Sigmoid colon (tissue), 6 donors: ENCODE measurements at regions not wholly inside any gene's neighbourhood (a gene's known extent, or its start where the extent isn't known, plus 50 kb on each side); places are given as distances from the start of the nearest gene placed in this dataset.
A peak's percentile ranks its signal among the peaks of the same experiment; 100 is the strongest.

Experiments used
- DNase-seq: peaks from one replicate; pipeline ENCODE4 v3.0.0-alpha.2; 2019
- H3K27ac ChIP-seq, 4 donors: fragments of 200-600 bp; sonication (generic); one replicate each; pipeline ENCODE4 v1.5.1; 2016 to 2019; ENCODE audit warnings: mild to moderate bottlenecking in 1 of 4
- H3K27me3 ChIP-seq, 3 donors: fragments of 200-600 bp; sonication (generic); one replicate each; pipeline ENCODE4 v1.5.1; 2019; ENCODE audit warnings: mild to moderate bottlenecking in 1 of 3
- H3K36me3 ChIP-seq, 4 donors: fragments of 200-600 bp; sonication (generic); one replicate each; pipeline ENCODE4 v1.5.1; 2016 to 2019
- H3K4me1 ChIP-seq, 4 donors: fragments of 200-600 bp; sonication (generic); one replicate each; pipeline ENCODE4 v1.5.1; 2017 to 2019
- H3K4me3 ChIP-seq, 4 donors: fragments of 200-600 bp; sonication (generic); one replicate each; pipeline ENCODE4 v1.5.1; 2017 to 2019; ENCODE audit warnings: mild to moderate bottlenecking in 2 of 4, moderate library complexity in 1 of 4
- H3K9me3 ChIP-seq, 4 donors: fragments of 200-600 bp in 3 of 4; sonication (generic) in 3 of 4; one replicate each; pipeline versions ENCODE4 v1.5.1 to v1.6.1; 2013 to 2019
- EP300 ChIP-seq, 4 donors: sonication (generic); formaldehyde crosslinking; IDR thresholded peaks; one replicate each; pipeline ENCODE4 v1.6.1; 2017; ENCODE audit warnings: antibody characterized with exemption in 4 of 4
- POLR2A ChIP-seq, 2 donors: fragments of 450-650 bp; IDR thresholded peaks; one replicate each; pipeline ENCODE4 v1.6.1; 2016; ENCODE audit warnings: antibody characterized with exemption in 2 of 2, mild to moderate bottlenecking in 2 of 2, moderate library complexity in 2 of 2
- POLR2AphosphoS5 ChIP-seq, 4 donors: sonication (generic); formaldehyde crosslinking; IDR thresholded peaks; one replicate each; pipeline ENCODE4 v1.6.1; 2017; ENCODE audit warnings: antibody characterized with exemption in 4 of 4
- WGBS, 2 donors: extraction: QIAGEN DNeasy Blood & Tissue Kit; methylation state at CpG; one replicate each; pipeline ENCODE4 v1.1.7; 2013; 5-methylcytosine and 5-hydroxymethylcytosine counted together
- intact Hi-C: fragments of 100-400 bp; cut with DNase I; formaldehyde crosslinking; loops from one replicate; pipeline ENCODE4 v1.15.1; 2023
- TF ChIP-seq, protein P1 (sequence below), 4 experiments: fragments of 450-650 bp in 3 of 4; fragments of 200-600 bp in 1 of 4; IDR thresholded peaks; one replicate each; pipeline ENCODE4 v1.5.1; 2016 to 2019; ENCODE audit warnings: antibody characterized with exemption in 4 of 4, mild to moderate bottlenecking in 3 of 4, moderate library complexity in 2 of 4
- donor health status: healthy with polysubstance abuse.
- donor health status: healthy.

DNA sequence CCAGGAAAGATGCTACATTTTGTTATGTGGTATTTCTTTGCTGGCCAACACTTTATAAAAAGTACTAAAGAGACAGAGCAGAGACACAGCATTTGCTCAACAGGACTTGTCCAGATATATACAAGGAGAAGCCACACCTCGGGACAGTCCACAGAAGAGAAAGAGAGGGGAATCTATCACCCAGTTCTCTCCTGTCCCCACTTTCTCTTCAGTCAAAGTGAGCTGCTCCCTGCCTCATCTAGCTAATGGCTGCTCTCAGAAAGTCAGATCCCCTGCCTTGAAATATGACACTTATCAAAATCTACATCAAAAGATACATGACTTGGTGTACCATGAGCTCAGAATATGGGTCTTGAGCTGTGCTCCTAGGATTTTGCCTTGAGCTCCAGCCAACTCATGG lies 86.7 kb upstream of the SPDL1 start:
- H3K4me1 ChIP-seq = peaks cover 0 to 16% (median 12%) of the 10 kb centered on the region in 4 donors
- H3K4me3 ChIP-seq = no peak overlapping the region
- no peaks in the 10 kb centered on the region for H3K9me3 ChIP-seq
- TF ChIP-seq EP300 (IDR thresholded peaks at IDR 0.05) (no peak), POLR2AphosphoS5 (IDR thresholded peaks at IDR 0.05) (no peak), POLR2A (IDR thresholded peaks at IDR 0.05) (no peak)
- TF ChIP-seq, protein P1, sequence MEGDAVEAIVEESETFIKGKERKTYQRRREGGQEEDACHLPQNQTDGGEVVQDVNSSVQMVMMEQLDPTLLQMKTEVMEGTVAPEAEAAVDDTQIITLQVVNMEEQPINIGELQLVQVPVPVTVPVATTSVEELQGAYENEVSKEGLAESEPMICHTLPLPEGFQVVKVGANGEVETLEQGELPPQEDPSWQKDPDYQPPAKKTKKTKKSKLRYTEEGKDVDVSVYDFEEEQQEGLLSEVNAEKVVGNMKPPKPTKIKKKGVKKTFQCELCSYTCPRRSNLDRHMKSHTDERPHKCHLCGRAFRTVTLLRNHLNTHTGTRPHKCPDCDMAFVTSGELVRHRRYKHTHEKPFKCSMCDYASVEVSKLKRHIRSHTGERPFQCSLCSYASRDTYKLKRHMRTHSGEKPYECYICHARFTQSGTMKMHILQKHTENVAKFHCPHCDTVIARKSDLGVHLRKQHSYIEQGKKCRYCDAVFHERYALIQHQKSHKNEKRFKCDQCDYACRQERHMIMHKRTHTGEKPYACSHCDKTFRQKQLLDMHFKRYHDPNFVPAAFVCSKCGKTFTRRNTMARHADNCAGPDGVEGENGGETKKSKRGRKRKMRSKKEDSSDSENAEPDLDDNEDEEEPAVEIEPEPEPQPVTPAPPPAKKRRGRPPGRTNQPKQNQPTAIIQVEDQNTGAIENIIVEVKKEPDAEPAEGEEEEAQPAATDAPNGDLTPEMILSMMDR (IDR thresholded peaks at IDR 0.05) = no peak
- H3K36me3 ChIP-seq = no peaks in the 10 kb centered on the region
- H3K27me3 ChIP-seq = no peaks in the 10 kb centered on the region
- DNase-seq = no peak
- intact Hi-C loops = no loop called here
- 50 to 86% methylated on average over 1 of the region's 1 CpG for WGBS, 2 donors
- no peak overlapping the region for H3K27ac ChIP-seq

DNA sequence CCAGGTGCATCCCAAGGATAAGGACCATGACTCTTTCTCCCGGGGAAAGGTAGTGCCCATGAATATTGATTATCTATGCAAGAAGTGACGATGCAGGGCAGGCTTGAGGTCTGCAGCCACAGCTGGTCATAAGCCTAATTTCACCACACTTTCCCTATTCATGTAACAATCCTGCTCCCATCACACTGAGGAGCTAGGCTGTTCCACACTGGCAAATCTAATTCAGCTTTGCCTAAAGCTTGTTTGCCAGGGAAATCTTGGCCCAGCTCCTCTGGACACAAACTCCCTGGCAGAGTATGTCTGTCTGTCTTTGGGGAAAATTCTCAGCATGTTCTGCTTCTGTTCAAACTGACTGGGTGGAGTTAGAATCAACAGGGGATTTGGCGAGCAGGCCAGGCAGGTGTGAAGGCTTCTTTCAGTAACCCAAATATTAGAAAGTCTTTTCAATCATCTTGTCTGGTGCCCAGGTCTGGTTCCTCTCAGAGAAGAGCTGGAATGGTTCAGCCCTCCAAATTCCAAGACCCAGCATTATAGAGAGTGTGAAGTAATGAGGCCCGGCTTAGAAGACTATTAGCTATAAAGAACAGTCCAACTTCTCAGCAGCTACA lies 88.5 kb upstream of the SPDL1 start:
- peak; percentile 66 for DNase-seq
- Histone ChIP-seq H3K4me3 (no peak overlapping the region), H3K27me3 (no peaks in the 10 kb centered on the region), H3K9me3 (no peaks in the 10 kb centered on the region), H3K4me1 (peaks cover 0 to 16% (median 12%) of the 10 kb centered on the region in 4 donors), H3K36me3 (no peaks in the 10 kb centered on the region), H3K27ac (peak overlapping the region in 1 of 4 donors; percentile 16)
- WGBS, 2 donors = 71 to 79% methylated on average over 4 of the region's 4 CpGs
- TF ChIP-seq POLR2AphosphoS5 (IDR thresholded peaks at IDR 0.05) (peak; percentile 12 to 82 (median 51)), POLR2A (IDR thresholded peaks at IDR 0.05) (no peak), EP300 (IDR thresholded peaks at IDR 0.05) (no peak)
- TF ChIP-seq, protein P1 (IDR thresholded peaks at IDR 0.05) = no peak
- intact Hi-C loops = no loop called here

DNA sequence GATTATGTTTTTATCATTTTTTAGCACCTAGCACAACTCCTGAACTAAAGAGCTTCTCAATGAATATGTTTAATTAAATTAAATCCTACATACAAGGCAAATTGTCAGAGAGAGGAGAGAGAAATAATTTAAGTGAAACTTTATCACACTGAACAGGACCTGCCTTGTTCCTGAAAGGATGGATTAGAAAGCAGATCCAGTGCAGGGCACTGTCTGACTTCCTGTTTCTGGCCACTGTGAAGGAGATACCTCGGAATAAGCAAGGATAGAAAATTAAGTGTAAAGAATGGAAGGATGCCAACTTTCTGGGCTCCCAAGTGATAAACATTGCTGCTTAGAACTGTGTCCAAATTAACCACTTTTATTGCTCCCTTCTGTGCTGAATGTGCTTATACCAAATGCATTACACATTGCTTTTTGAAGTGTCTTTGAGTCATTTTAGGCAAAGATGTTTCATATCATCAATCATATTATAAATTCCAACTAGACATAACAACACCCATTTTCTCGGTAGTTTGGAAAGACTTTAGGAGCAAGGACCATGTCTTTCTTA lies 89.1 kb upstream of the SPDL1 start:
- intact Hi-C loops = no loop called here
- DNase-seq = no peak
- H3K36me3 ChIP-seq = no peaks in the 10 kb centered on the region
- peak overlapping the region in 1 of 4 donors; percentile 16 for H3K27ac ChIP-seq
- H3K9me3 ChIP-seq = no peaks in the 10 kb centered on the region
- TF ChIP-seq POLR2A (IDR thresholded peaks at IDR 0.05) (no peak), EP300 (IDR thresholded peaks at IDR 0.05) (no peak), POLR2AphosphoS5 (IDR thresholded peaks at IDR 0.05) (no peak)
- TF ChIP-seq, protein P1 (IDR thresholded peaks at IDR 0.05) = no peak
- H3K4me3 ChIP-seq = no peak overlapping the region
- 17 to 29% methylated on average over 2 of the region's 2 CpGs for WGBS, 2 donors
- H3K4me1 ChIP-seq = peaks cover 0 to 16% (median 12%) of the 10 kb centered on the region in 4 donors
- no peaks in the 10 kb centered on the region for H3K27me3 ChIP-seq

DNA sequence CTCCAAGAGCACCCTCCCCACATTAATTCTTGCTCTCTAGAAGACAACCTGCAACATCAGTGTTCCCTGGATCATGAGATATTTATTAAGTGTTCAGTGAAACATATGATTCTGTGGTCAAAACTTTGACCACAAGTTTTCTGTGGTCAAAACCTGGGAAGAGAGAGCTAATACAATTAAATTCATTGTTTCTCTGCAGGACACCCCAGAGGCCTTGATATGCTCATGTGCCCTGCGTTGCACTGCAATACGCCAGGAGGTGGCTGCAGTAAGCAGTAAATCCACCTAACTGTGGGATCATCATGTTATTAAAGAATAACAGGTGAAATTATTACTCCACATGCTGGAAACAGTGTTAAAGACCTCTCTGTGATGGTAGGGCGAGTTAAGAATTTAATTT lies 109.3 kb upstream of the SPDL1 start:
- no peak for TF ChIP-seq EP300 (IDR thresholded peaks at IDR 0.05)
- TF ChIP-seq, protein P1 (IDR thresholded peaks at IDR 0.05) = no peak
- no peak for TF ChIP-seq POLR2AphosphoS5 (IDR thresholded peaks at IDR 0.05)
- TF ChIP-seq POLR2A (IDR thresholded peaks at IDR 0.05) = no peak
- H3K4me3 ChIP-seq = no peak overlapping the region
- H3K36me3 ChIP-seq = no peaks in the 10 kb centered on the region
- intact Hi-C loops = no loop called here
- no peaks in the 10 kb centered on the region for H3K27me3 ChIP-seq
- H3K9me3 ChIP-seq = no peaks in the 10 kb centered on the region
- WGBS, 2 donors = 38 to 65% methylated on average over 3 of the region's 3 CpGs
- H3K4me1 ChIP-seq = no peaks in the 10 kb centered on the region
- H3K27ac ChIP-seq = no peak overlapping the region
- DNase-seq = no peak
